RWPE2 (cell line): ENCODE measurements at regions not wholly inside any gene's neighbourhood (a gene's known extent, or its start where the extent isn't known, plus 50 kb on each side); places are given as distances from the start of the nearest gene placed in this dataset.

Source experiments
- ATAC-seq: fragments of 200-7000 bp; cut with Tn5 transposase; 3 replicates; pipeline ENCODE4 v1.9.1; 2021; ENCODE audit warnings: low read depth
- DNase-seq: peaks from one replicate; pipeline ENCODE4 v3.0.0-alpha.2; 2020; ENCODE audit warnings: low spot score
- H3K27ac ChIP-seq: fragments of 450-650 bp; 2 replicates; pipeline ENCODE4 v1.5.1; 2017; ENCODE audit warnings: mild to moderate bottlenecking; ENCODE audit not compliant: poor library complexity, severe bottlenecking
- H3K27me3 ChIP-seq: fragments of 250-450 bp; sonication (Bioruptor Pico); 2 replicates; pipeline ENCODE4 v1.5.1; 2021; ENCODE audit warnings: mild to moderate bottlenecking, moderate library complexity; ENCODE audit not compliant: insufficient read depth, poor library complexity, severe bottlenecking
- H3K36me3 ChIP-seq: fragments of 250-450 bp; sonication (Bioruptor Pico); 2 replicates; pipeline ENCODE4 v1.5.1; 2020; ENCODE audit warnings: low read depth, mild to moderate bottlenecking, moderate library complexity
- H3K4me1 ChIP-seq: fragments of 250-450 bp; sonication (Bioruptor Pico); 2 replicates; pipeline ENCODE4 v1.5.1; 2021; ENCODE audit warnings: mild to moderate bottlenecking, moderate library complexity; ENCODE audit not compliant: insufficient read depth, poor library complexity, severe bottlenecking
- H3K4me3 ChIP-seq: fragments of 250-450 bp; sonication (Bioruptor Pico); 2 replicates; pipeline ENCODE4 v1.5.1; 2021; ENCODE audit warnings: mild to moderate bottlenecking, moderate library complexity; ENCODE audit not compliant: severe bottlenecking
- H3K9me3 ChIP-seq: fragments of 250-450 bp; sonication (Bioruptor Pico); 2 replicates; pipeline ENCODE4 v1.5.1; 2021; ENCODE audit warnings: mild to moderate bottlenecking, moderate library complexity; ENCODE audit not compliant: severe bottlenecking
- CTCF ChIP-seq: fragments of 450-650 bp; IDR thresholded peaks from one replicate; pipeline ENCODE4 v1.5.1; 2017; ENCODE audit warnings: mild to moderate bottlenecking, moderate library complexity; ENCODE audit not compliant: poor library complexity, severe bottlenecking

GRCh38 chr21:36211660-36212512 lies 55.3 kb downstream of the DOP1B start:
- no peaks in the 10 kb centered on the region for H3K27me3 ChIP-seq
- no peaks in the 10 kb centered on the region for H3K36me3 ChIP-seq
- no peaks in the 10 kb centered on the region for H3K9me3 ChIP-seq
- H3K4me1 ChIP-seq, result peaks cover 26% of the 10 kb centered on the region
- DNase-seq (no peak), ATAC-seq (peak; percentile 76)
- H3K4me3 ChIP-seq, result no peak overlapping the region
- no peak for TF ChIP-seq CTCF
- peak overlapping the region; percentile 41 for H3K27ac ChIP-seq

- Histone ChIP-seq H3K9me3 (no peaks in the 10 kb centered on the region), H3K4me3 (no peak overlapping the region), H3K36me3 (no peaks in the 10 kb centered on the region), H3K27me3 (no peaks in the 10 kb centered on the region), H3K4me1 (peaks cover 23% of the 10 kb centered on the region), H3K27ac (peak overlapping the region; percentile 41)
- no peak for TF ChIP-seq CTCF
- DNase-seq (no peak), ATAC-seq (no peak)
These were observed 55.8 kb downstream of the DOP1B start for GRCh38 chr21:36212513-36212780.

GRCh38 chr21:36214561-36214960 lies 57.9 kb downstream of the DOP1B start:
- no peak overlapping the region for H3K27ac ChIP-seq
- peaks cover 20% of the 10 kb centered on the region for H3K4me1 ChIP-seq
- no peak for TF ChIP-seq CTCF
- H3K4me3 ChIP-seq, result no peak overlapping the region
- no peaks in the 10 kb centered on the region; the same call in 1 of the 2 replicates for H3K36me3 ChIP-seq
- DNase-seq, result no peak
- H3K9me3 ChIP-seq, result no peaks in the 10 kb centered on the region
- no peaks in the 10 kb centered on the region for H3K27me3 ChIP-seq
- no peak for ATAC-seq

GRCh38 chr21:36217743-36218142 lies 61.1 kb downstream of the DOP1B start:
- no peak overlapping the region for H3K4me3 ChIP-seq
- H3K36me3 ChIP-seq, result no peaks in the 10 kb centered on the region; the same call in 1 of the 2 replicates
- no peaks in the 10 kb centered on the region for H3K27me3 ChIP-seq
- no peaks in the 10 kb centered on the region for H3K4me1 ChIP-seq
- DNase-seq, result no peak
- ATAC-seq, result no peak
- H3K27ac ChIP-seq, result no peak overlapping the region
- no peak for TF ChIP-seq CTCF
- no peaks in the 10 kb centered on the region for H3K9me3 ChIP-seq

- Histone ChIP-seq H3K9me3 (no peaks in the 10 kb centered on the region), H3K4me1 (no peaks in the 10 kb centered on the region), H3K4me3 (no peak overlapping the region), H3K27ac (no peak overlapping the region), H3K36me3 (no peaks in the 10 kb centered on the region; the same call in 1 of the 2 replicates), H3K27me3 (no peaks in the 10 kb centered on the region)
- DNase-seq (no peak), ATAC-seq (no peak)
- TF ChIP-seq CTCF, result no peak
These were observed 62.1 kb downstream of the DOP1B start for GRCh38 chr21:36218691-36219090.
